ENCODE measurements at regions not wholly inside any gene's neighbourhood (a gene's known extent, or its start where the extent isn't known, plus 50 kb on each side); places are given as distances from the start of the nearest gene placed in this dataset.
"Not testable (repeated sequence)": the region's sequence is repeated elsewhere in the genome, so short reads cannot be mapped to it uniquely, and the experiment has no call there.

GRCh38 chr3:193927413-193928206, 208.3 kb upstream of the HES1 start:
- TF ChIP-seq, protein P1, sequence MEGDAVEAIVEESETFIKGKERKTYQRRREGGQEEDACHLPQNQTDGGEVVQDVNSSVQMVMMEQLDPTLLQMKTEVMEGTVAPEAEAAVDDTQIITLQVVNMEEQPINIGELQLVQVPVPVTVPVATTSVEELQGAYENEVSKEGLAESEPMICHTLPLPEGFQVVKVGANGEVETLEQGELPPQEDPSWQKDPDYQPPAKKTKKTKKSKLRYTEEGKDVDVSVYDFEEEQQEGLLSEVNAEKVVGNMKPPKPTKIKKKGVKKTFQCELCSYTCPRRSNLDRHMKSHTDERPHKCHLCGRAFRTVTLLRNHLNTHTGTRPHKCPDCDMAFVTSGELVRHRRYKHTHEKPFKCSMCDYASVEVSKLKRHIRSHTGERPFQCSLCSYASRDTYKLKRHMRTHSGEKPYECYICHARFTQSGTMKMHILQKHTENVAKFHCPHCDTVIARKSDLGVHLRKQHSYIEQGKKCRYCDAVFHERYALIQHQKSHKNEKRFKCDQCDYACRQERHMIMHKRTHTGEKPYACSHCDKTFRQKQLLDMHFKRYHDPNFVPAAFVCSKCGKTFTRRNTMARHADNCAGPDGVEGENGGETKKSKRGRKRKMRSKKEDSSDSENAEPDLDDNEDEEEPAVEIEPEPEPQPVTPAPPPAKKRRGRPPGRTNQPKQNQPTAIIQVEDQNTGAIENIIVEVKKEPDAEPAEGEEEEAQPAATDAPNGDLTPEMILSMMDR (IDR thresholded peaks at IDR 0.05) = not testable (repeated sequence)
- not testable (repeated sequence) for TF ChIP-seq POLR2AphosphoS5, POLR2A (IDR thresholded peaks at IDR 0.05)

All from stomach (tissue), 4 donors.